ENCODE measurements at regions not wholly inside any gene's neighbourhood (a gene's known extent, or its start where the extent isn't known, plus 50 kb on each side); places are given as distances from the start of the nearest gene placed in this dataset.

DNA sequence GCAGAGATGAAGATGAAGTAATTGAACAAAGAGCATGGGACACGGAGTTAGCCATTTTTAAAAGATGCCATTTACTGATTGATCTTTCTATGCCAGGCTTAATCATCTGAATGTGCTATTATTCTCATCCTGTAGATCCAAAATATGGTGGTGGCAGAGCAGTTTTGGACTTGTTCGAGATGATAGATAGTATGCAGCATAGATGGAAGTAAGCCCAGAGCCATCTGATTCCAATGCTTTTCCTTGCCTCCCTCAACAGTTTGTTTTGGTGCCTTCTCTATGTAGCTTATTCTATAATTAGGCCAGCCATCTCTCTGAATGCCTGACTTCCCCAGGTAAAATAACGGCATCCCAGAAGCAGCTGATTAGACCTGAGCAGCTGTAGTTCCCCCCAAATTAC, 152.6 kb upstream of the CLNK start:
- TF ChIP-seq POLR2A (IDR thresholded peaks at IDR 0.05) (no peak), CTCF (IDR thresholded peaks at IDR 0.05) (no peak)

Data from body of pancreas (tissue), 4 donors.